CMK (cell line): ENCODE measurements at regions not wholly inside any gene's neighbourhood (a gene's known extent, or its start where the extent isn't known, plus 50 kb on each side); places are given as distances from the start of the nearest gene placed in this dataset.
"Not testable (repeated sequence)": the region's sequence is repeated elsewhere in the genome, so short reads cannot be mapped to it uniquely, and the experiment has no call there.

Experiments
- DNase-seq: peaks from one replicate; pipeline ENCODE4 v3.0.0-alpha.2; 2010; ENCODE audit warnings: low read depth

- no peak for DNase-seq
Observed at GRCh38 chr5:90285581-90285980, 124.0 kb downstream of the CETN3 start.

- DNase-seq, result no peak
Observed at GRCh38 chr5:90284375-90284774, 125.2 kb downstream of the CETN3 start.

DNA sequence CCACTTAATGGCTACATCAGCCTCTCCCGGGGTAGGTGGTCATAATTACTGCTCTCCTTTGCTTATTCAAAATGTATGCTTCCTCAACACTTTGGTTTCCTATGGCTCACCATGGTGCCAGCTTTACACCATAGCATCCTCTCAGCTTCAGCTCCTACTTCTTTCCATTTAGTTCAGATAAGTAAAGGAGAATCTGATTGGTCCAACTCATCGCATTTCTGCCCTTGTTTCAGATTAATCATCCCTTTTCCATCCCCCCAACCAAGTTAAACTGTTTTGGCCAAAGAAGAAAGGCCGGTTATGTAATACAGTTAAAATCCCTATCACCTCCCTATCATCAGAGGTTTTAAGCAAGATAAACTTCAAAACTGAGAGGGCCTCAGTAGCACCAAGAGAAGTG, 130.5 kb downstream of the CETN3 start:
- DNase-seq, result no peak

DNA sequence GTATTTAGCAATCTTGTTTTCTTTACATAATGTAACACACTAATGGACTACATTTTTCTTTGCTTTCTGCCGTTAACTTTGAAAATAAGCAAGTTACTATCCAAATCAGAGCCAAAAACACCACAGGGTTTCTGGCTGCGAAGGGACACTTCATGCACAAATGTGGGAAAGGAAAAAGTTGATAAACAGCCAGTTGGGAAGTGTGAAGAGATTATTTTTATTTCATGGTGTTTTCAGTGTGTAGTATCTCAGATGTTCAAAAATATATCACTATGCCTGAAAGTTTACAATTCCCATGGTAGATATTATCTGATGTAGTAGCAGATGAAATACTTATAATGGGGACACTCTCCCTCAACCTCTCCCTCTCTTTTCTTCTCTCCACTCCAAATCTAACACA, 135.3 kb downstream of the CETN3 start:
- DNase-seq, result no peak

DNA sequence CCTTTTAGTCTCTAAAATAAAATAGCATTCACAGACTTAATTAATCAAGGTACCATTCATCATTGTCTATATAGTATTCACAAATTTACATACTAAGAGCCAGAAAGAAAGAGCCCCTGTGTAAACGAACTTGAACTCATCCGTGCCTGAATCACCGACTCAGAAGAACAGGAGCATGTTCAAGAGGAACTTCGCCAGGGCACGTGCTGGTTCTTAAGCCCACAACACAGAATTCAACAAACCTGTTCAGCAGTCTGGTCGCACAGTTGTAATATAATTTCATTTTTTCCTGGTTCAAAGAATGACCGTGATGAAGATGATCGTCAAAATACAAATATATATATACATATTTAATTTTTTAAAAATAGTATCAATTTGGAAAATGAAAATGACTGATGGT, 141.9 kb downstream of the CETN3 start:
- no peak for DNase-seq

- DNase-seq, result no peak
Observed at GRCh38 chr5:90265545-90265857, 144.1 kb downstream of the CETN3 start.

DNA sequence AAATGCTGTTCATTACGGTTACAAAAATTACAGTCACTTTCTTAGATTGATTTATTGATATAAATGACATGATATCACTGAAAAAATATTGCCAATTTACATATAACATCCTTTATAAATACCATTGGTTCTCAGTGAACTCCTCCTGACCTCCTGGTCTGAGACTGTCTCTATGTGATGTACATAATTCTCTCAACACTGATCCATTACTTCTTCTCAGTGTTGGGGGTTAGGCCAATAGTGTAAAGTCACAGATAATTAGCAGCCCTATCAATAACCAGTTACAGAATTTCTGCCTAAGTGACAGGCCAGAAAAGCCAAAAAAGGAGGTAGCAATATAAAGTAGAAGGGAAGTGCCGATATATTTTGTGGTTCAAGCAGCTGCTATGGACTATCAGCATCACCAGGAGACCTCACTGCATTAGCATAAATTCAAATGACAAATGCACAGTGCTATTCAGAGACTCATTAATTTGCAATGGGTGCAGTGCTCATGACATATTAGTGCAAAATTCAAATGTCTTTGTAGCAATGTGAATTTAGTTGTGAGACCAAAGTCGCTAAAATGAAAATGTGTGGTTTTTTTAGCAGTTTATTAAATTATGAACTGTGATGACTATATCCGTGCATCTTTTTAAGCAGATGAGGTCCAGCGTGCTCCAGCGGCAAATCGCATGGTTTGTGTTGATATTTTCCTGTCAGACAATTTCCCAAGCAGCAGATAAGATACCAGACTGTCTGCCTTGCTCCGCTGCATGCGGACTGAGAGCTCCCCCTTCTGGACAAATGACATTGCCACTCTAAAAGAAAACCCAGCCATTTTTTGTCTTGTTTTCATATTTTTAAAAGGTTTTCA, 144.6 kb downstream of the CETN3 start:
- peak; percentile 34 for DNase-seq

DNA sequence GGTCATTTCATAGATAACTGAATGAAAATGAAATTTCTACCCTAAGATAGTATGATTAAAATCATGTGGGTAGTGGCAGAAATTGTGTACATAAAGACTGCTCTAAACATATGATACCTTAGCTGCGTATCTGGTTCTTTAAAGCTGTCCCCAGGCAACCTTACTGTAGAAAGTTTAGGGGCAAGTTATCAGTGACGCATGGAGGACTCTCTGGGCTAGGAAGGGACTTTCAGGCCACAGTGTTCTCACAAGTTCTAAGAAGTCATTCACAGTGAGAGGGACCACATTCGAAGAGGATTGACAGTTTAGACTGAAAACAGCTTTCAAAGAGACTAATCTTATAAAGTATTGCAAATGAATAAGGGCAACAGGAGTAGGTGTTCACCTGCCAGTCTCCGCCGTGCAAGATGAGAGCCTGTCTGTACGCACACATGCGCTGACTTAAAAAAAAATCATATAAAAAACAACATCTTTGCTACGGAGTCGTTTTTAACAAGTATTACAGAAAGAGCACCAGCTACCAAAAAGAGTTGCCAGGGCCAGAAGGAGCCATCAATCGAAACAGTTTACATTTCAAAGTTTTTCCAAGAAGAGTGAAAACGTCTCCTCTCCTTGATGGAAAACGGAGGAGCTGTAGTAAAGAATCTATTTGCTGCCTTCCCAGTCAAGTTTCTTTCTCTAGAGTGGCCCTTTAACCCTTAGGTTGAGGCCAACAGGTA, 146.3 kb downstream of the CETN3 start:
- DNase-seq, result no peak

DNA sequence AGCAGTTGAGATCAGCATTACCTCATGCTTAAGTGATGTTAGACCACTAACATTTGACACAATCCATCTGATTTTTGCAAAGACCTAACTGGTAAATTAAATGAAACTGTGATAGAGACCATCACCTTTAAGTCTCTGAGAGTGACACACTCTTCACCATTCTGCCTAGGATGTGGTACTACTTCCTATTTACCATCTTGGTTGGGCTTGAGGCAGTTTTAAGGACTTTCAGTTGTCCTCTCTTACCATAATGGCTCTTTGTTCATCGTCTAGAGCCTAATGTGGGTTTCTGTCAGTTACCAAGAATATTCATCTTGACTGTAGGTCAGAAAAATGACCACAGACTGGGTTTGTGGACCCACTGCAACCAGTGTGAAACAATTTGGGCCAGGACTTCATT, 158.1 kb downstream of the CETN3 start:
- no peak for DNase-seq

- no peak for DNase-seq
Observed at GRCh38 chr5:90248640-90249039, 160.9 kb downstream of the CETN3 start.

GRCh38 chr5:90243848-90244247, 165.7 kb downstream of the CETN3 start:
- DNase-seq, result not testable (repeated sequence)

GRCh38 chr5:90233476-90233875, 176.1 kb downstream of the CETN3 start:
- no peak for DNase-seq

- no peak for DNase-seq
Observed at GRCh38 chr5:90231688-90232087, 177.9 kb downstream of the CETN3 start.

DNA sequence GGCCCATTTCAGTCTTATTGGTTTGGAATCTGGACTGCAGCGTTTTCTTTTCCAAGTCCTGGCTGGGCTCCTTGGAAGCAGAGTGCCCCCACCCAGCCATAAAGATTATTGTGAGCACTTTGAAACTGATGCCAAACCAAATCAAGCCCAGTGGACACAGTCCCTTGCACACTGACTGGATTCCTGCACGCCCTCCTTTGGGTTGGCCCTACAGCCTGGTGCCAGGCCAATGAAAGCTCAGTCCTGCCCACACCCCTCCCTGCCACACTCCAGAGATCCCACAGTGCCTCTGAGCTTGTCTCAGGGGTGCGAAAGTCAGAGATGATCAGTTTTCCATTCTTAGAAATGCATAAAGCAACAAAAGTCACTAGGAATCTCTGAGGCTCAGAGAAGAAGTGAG, 181.9 kb downstream of the CETN3 start:
- DNase-seq, result no peak

- DNase-seq, result no peak
Observed at GRCh38 chr5:90226433-90227099, 183.0 kb downstream of the CETN3 start.

- no peak for DNase-seq
Observed at GRCh38 chr5:90224342-90224741, 185.2 kb downstream of the CETN3 start.

- DNase-seq, result peak; percentile 11
Observed at GRCh38 chr5:90223756-90224155, 185.8 kb downstream of the CETN3 start.

DNA sequence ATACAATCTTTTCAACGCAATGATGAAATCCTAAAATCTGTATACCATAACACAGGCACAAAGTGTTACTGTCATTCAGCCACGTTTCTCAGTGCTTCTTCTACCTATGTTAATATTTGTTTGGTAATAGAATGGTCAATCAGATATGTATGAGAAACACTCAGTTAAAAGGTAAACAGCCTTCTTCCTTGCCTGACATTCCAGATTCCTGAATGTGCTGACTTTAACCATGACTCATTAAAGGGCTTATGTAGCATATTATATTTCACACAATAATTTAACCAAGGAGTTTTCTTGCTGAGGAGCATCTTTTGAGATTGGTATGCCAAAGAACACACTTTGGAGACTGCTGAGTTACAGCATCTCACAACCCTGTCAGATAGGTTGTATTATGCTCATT, 187.6 kb downstream of the CETN3 start:
- DNase-seq, result no peak

DNA sequence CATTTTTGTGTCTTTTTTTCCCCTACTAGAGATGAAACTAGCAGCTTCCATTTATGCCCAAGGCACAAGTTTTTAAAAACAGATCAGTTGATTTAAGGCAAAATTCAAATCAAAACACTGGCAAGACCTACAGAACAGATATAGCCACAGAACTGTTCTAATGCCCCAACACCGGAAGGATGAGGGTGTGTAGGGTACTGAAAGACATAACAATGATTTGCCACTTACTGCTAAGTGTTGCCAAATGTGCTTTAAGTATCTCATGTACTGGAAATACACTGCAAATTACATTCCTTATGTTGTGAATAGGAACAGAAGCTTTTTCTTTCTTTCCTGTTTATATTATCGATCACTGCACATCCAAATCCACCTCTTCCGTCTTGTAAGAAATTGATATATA, 189.0 kb downstream of the CETN3 start:
- DNase-seq, result no peak

DNA sequence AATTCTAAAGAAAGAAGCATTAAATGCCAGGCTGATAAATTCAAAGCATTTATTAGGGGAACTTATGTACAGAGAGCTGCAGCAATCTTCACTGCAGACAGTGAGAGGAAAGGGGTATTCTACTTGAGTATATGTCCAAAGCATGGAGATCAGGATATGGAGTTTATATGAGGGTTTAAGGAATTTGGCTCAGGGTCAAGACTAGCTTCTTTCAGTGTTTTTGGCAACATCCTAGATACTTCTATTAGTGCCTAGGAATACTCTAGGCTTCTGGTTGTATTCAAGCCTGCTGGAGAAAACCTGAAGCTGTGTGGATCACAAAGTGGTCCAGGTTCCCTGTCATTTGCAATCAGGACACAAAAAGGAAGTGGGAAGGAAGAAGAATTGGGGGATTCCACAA, 194.6 kb downstream of the CETN3 start:
- no peak for DNase-seq

- not testable (repeated sequence) for DNase-seq
Observed at GRCh38 chr5:90208323-90208722, 201.2 kb downstream of the CETN3 start.

DNA sequence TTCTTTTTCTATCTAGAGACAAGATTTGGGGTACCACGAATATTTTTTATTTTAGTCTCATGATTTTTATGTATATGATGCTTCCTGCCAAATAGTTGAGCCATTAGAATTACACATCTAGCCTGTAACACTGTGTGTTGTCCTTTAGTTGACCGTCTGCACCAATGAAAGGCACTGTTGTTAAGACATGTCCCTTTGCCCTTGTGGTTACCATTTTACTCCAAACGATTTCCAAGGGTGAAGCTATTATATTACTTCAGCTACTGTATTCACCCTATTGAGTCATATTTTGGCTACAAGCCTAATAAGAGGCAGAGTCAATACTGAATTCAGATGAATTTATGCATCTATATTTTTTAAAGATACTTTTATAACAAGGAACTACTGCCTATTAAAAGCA, 207.6 kb downstream of the CETN3 start:
- no peak for DNase-seq

DNA sequence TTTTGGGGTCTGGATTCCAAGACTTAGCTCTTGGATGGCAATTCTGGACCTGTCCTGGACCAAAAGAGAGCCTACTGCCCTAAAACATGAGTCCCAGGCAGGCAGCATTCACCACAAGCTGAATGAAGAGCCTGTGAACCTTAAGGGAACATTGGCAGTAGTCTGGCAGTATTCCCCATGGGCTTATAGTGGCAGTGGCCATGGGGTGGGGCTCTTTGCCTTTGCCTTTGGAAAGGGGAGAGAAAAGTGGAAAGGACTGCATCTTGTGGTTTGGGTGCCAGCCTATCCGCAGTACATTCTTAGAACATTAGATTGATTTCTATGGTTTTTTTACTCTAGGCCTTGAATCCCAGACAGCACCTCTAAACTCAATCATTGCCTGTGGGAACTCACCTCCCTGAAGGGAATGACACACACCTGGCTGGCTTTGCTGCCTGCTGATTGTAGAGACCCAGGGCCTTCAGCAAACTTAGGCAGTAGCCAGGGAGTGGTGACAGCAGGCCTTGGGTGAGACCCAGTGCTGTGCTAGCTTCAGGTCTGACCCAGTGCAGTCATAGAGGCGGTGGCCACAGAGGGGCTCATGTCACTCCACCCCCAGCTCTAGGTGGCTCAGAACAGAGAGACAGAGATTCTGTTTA, 216.3 kb downstream of the CETN3 start:
- no peak for DNase-seq
